NT2/D1 (cell line): ENCODE measurements at regions not wholly inside any gene's neighbourhood (a gene's known extent, or its start where the extent isn't known, plus 50 kb on each side); places are given as distances from the start of the nearest gene placed in this dataset.

Source experiments
- SUZ12 ChIP-seq: IDR thresholded peaks from 2 replicates; pipeline ENCODE4 v1.6.1; 2011; ENCODE audit not compliant: insufficient read length, insufficient read depth; ENCODE audit errors: extremely low read depth
- YY1 ChIP-seq: IDR thresholded peaks from 2 replicates; pipeline ENCODE4 v1.6.1; 2011; ENCODE audit not compliant: insufficient read length, insufficient read depth
- ZNF274 ChIP-seq: IDR thresholded peaks from 2 replicates; pipeline ENCODE4 v1.6.1; 2011; ENCODE audit warnings: mild to moderate bottlenecking, low read depth, low read length

DNA sequence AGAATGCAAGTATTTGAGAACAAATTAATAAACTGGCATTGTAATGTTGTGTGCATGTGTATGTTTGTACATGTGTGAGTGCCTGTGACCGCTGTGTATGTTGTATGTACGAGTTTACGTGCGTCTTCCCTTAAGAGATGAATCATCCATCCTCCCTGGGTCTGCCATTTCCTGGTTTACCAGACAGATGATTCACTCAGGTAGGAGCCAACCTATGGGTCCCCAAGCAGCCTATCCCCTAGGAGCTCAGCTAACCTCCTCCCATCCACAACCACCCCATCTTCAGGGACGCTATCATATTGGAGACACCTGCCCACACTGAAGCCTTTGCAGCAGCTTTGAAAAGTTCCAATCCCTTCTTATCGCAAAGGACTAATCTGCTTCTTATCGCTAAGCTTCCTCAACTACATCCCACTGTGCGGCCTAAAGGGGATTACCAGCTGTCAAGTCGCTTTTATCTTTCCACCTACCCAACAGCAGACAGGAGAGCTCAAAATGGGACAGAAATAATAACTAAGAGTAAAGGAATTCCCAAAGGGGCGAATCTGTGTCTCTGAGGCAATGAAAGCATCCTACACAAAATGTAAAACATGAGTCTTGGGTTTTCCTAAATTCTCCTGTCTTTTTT lies 81.5 kb upstream of the TMCC3 start:
- no peak for TF ChIP-seq YY1
- no peak for TF ChIP-seq ZNF274
- no peak for TF ChIP-seq SUZ12
